NCI-H774 (cell line): ENCODE measurements at regions not wholly inside any gene's neighbourhood (a gene's known extent, or its start where the extent isn't known, plus 50 kb on each side); places are given as distances from the start of the nearest gene placed in this dataset.

Source experiments
- DNase-seq: peaks from one replicate; lab custom pipeline; 2025; lab: John Stamatoyannopoulos, UW

DNA sequence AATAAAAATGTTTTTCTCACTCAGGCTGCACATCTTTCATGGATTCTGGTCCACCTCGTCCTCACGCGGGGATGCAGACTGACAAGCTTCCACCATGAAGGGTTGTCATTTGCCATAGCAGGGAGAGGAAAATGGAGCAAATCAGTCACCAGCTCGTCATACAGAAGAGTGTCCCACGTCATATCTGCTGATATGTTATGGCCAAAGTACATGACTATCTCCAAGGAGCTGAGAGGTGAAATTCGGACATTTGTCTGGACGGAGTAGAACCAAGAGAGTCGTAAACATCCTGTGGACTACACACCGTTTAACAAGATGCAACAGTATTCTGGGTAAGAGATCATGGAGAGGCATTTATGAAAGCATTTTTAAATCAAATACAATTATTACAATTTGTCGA, 75.3 kb upstream of the MYOCD start:
- DNase-seq = no peak

DNA sequence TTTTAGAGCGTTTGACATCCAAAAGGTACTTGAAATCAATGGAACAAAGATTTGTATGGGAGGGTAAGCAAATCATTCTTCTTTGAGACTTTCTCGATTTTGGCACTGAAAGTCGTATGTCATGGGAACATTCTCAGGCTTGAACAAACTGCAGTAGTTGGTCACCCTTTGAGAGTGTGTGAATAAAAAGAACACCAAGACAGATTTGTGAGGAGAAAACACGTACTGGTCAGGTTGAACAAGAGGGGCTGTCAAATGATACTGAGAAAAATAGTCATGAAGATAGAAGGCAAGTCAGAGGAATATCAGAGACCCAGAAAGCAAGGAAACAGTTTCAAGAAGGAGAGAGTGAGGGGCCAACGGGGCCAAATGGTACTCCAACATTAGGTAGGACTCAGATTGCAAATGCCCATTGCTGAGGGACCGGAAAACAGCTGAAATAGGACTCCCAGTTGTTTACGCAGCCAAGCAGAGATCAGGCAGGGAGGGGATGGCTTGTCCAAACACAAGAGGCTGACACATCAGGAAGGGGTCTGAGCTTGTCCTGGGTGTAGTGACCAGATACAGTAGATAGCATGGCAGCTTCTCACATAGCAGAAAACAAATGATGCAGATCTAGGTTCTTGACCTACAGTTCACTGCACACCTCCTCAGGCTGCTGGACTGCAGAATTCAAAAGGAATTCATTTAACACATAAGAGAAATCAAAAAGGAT, 74.5 kb upstream of the MYOCD start:
- DNase-seq = no peak

DNA sequence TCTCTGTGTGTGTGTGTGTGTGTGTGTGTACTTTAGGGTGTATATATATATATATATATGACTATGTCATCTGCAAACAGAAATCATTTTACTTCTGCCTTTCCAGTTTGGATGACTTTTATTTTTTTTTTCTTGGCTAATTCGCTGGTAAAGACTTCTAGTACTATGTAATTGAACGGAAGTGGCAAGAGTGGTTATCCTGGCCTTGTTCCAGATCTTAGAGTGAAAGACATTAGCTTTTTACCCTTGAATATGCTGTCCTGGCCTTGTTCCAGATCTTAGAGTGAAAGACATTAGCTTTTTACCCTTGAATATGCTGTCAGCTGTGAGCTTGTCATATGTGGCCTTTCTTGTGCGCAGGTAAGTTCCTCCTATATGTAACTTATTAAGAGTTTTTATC, 72.7 kb upstream of the MYOCD start:
- DNase-seq = no peak

DNA sequence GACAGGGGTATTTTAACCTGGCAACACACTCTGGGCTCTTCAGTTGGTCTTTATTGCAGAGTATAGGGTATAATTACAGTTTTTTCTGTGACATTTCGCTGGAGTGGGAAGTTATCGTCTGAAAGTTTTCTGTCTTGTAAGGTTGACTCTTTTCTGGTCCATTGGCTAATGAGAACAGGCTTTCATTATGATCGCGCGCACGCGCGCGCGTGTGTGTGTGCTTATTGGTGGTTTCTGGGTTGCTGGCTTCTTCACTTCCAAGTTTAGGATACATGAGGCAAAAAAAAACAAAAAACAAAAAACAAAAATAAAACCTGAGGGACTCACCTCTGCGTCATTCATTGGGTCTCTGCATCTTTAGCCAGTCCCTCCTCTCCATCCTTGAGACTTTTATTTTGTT, 68.7 kb upstream of the MYOCD start:
- no peak for DNase-seq

DNA sequence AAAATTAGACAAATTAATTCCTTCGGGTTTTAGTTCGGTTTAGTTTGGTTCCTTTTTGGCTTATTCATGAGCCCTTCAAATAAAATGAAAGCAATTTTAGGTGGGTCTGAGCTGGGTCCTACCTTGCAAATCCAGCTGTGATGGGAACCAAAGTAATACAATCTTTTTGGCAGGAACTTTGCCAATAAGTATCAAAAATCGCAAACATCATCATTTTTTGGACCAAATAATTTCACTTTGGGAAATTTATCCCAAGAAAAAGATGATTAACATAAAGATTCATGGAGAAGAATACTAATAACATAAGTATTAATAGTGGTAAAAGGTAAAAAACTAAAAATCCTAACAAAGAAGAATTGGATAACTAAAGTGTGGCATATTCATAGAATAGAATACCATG, 67.8 kb upstream of the MYOCD start:
- no peak for DNase-seq

DNA sequence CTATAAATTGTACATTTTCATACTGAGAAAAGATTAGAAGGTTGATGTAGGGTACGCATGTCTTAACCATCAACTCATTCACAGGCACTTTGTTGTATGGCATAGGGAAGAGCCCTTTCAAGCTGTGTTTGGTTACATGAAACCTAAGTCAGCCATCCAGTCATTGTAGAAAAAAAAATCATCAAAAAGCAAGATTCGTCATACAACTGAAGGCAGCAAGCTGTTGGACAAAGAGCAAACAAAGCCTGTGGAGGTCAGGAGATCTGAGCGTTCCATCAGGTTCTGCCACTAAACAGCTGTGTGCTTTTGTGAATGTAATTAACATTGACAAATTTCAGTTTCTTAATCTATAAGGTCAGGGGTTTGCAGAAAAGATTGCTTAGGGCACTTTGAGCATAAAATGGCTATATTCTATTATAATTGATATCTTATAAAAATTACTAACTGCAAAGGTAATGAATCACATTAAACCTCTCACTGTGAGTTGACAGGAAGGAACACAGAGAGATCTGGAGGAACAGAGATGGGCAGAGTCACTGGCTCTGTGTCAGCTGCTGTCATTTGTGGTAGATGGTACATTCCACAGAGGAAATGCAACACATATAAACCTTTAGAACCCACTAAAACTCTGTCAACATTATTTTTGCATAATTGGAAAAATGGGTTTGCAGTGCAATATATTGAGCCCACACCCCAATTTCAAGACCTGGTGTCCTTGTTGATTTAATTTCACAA, 66.3 kb upstream of the MYOCD start:
- DNase-seq = peak; percentile 2

DNA sequence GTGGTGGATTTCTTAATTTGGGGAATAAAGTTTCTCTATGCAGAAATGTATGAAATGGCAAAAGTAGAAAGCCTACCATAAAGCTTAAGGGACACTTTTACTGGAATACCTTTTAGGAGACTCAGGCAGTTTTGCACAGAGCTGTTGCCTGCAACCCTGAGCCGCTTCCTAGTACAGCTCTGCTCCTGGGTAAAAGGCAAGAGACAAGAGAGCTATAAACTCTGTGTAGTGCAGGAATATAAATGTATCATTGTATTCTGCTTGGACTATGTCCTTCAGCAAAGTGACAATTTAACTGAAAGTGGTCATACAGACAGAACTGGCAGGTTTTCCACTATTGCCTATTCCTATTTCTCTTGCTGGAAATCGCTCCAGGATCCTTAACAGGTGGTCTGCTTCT, 65.3 kb upstream of the MYOCD start:
- DNase-seq = no peak

DNA sequence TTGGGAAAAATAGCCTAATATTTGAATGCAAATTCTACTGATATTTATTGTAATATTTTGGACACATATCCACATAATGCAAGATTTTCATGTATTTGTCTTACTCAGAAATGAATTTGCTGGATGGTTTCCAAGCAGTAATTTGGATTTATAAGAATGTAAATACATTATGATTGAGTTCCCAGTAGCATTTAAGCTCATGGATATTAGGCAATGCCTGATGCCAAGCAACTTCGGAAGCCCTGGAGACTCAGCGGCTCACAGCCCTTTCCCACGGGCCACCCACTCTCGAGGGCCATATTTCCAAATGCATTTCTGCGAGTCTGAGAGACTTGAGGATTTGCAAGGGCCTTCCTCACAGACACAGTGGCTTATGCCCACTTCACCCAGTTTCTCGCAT, 62.1 kb upstream of the MYOCD start:
- DNase-seq = no peak

DNA sequence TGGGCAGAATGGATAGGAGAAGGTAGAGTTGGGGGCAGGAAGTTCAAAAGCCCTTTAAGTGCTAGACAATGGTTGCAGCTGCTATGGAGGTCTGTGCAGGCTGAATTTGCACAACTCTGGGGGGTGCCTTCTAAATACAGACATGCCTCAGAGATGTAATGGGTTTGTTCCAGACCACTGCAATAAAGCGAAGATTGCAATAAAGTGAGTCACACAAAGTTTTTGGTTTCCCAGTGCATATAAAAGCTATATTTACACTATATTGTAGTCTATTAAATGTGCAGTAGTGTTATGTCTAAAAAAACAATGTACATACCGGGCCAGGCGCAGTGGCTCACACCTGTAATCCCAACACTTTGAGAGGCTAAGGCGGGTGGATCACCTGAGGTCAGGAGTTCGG, 60.5 kb upstream of the MYOCD start:
- no peak for DNase-seq

DNA sequence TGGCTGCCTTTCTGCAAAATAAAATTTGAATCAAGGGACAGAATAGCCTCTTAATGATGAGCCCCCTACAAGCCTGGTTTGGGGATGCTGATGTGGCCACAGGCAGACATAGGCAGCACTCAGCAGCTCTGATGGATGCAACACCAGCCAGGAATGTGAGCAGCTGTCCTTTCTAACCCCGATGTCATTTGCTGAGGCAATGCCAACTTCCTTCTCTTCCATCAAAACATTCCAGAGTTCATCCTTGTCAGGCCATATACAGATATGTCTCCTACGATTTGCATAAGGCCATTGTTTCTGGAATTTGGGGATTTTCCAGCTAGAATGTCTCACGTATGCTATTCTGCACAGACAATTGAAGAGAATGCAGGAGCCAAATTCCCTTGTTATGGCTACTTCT, 52.1 kb upstream of the MYOCD start:
- no peak for DNase-seq
